ENCODE measurements at regions not wholly inside any gene's neighbourhood (a gene's known extent, or its start where the extent isn't known, plus 50 kb on each side); places are given as distances from the start of the nearest gene placed in this dataset.
"Not testable (repeated sequence)": the region's sequence is repeated elsewhere in the genome, so short reads cannot be mapped to it uniquely, and the experiment has no call there.

DNA sequence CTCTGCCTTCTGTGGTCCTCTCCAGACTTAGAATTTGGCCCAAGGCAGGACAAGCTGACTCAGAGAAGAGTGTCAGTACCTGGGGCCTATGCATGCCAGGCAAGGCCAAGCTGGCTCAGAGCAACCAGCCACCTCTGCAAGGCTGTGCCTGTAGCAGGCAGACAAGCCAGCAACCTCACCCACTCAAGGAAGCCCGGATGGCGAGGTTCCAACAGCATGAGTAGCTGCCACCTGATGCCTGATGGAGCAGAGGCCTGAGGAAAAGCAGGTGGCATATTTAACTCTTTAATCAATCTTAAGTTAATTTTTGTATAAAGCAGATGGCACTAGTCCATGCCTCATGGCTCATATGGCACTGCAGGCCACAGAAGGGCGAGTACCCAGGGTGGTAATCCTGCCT is 3595.8 kb upstream of the OR11H1 start:
- DNase-seq (ENCODE audit: low spot score): not testable (repeated sequence)

DNA sequence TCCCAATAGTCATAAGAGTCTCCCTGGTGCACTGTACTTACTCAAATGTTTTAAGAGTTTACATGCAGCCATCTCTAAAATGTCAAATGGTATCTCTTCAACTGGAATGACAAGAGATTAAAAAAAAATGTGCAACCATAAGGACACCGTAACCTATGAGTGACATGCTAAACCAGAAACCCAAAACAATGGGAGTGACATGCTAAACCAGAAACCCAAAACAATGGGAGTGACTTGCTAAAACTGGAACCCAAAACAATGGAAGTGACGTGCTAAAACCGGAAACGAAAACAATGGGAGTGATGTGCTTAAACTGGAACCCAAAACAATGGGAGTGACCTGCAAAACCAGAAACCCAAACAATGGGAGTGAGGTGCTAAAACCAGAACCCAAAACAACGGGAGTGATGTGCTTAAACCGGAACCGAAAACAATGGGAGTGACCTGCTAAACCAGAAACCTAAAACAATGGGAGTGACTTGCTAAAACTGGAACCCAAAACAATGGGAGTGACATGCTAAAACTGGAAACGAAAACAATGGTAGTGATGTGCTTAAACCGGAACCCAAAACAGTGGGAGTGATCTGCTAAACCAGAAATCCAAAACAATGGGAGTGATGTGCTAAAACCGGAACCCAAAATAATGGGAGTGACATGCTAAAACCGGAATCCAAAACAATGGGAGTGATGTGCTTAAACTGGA is 3559.9 kb upstream of the OR11H1 start:
- DNase-seq (ENCODE audit: low spot score): not testable (repeated sequence)

DNA sequence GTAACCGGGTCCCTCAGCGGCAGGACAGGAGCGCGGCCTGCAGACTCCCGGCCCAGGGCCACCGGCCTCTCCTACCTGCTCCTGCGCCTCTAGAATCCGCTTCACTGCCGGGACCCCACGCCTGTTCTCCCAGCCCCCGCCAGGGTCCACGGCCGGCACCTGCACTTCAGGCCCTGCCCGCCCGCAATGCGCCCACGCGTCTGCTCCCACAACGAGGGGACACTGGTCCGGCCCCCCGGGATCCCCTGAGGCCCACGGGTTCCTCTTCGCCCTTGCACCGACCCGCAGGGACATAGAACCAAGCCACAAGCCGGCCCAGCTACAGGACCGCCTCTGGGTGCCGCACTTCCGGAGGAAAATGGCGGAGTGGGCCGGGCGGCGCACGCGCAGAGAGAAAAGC is 3554.1 kb upstream of the OR11H1 start:
- peak; percentile 1 for DNase-seq (ENCODE audit: low spot score)

Data from D341Med (cell line).